ENCODE measurements at regions not wholly inside any gene's neighbourhood (a gene's known extent, or its start where the extent isn't known, plus 50 kb on each side); places are given as distances from the start of the nearest gene placed in this dataset.
A peak's percentile ranks its signal among the peaks of the same experiment; 100 is the strongest.

DNA sequence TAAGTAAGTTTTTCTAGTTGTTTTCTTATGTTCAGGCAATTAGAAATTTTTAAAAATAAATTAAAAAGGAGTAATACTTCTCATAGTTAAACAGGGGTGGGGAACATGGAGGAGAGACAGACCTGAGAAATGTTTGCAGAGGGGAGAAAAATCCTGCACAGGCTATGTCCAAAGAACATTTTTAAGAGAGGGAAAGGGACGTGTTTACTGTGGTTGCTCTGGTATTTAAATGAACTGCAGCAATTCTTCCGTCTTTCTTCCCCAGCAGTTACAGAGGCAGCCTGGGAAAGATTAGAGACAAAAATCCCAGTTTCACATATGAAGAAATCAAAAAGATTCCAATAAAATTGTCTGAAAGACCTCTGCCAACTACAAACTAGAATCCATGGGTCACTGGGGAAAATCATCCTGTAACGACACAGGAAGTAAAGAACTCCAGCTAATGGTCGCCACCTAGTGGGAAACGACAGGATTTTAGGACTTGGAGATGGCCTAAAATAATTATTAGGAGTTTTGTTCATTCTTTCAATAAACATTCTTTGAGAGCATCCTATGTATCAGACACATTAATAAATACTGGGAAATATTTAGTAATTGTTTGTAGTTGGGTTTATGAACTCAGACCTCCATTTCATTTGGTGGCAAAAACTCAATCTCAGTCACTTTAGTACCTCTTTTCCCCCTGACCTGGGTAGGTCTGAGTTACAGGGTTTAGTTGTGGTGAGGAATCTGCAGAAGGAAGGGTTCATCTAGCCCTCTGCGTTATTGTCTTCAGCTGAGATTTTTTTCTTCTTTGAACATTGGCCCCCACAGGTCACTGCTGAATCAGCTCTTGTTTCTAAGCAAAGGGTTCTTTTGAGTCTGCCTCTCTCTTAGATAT, 69.9 kb upstream of the GOLIM4 start:
- TF ChIP-seq AKAP8 (CRISPR knock-in tag; IDR thresholded peaks at IDR 0.05) = no peak
- no peak for TF ChIP-seq ZNF614 (CRISPR knock-in tag; IDR thresholded peaks at IDR 0.05; ENCODE audit: borderline replicate concordance)
- TF ChIP-seq NR3C1 (CRISPR knock-in tag; IDR thresholded peaks at IDR 0.05) = no peak
- 0 out of 2 replicates have a peak, but pooled peaks have one; percentile 24 for TF ChIP-seq ATF2 (CRISPR knock-in tag; IDR thresholded peaks at IDR 0.05)
- TF ChIP-seq, protein P1, sequence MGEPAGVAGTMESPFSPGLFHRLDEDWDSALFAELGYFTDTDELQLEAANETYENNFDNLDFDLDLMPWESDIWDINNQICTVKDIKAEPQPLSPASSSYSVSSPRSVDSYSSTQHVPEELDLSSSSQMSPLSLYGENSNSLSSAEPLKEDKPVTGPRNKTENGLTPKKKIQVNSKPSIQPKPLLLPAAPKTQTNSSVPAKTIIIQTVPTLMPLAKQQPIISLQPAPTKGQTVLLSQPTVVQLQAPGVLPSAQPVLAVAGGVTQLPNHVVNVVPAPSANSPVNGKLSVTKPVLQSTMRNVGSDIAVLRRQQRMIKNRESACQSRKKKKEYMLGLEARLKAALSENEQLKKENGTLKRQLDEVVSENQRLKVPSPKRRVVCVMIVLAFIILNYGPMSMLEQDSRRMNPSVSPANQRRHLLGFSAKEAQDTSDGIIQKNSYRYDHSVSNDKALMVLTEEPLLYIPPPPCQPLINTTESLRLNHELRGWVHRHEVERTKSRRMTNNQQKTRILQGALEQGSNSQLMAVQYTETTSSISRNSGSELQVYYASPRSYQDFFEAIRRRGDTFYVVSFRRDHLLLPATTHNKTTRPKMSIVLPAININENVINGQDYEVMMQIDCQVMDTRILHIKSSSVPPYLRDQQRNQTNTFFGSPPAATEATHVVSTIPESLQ (CRISPR knock-in tag; conservative IDR thresholded peaks at IDR 0.05) = no peak
- no peak for TF ChIP-seq POLR2G (IDR thresholded peaks at IDR 0.05; ENCODE audit: low read depth, low read length)
- no peak for TF ChIP-seq TBL1XR1 (IDR thresholded peaks at IDR 0.05; ENCODE audit: borderline replicate concordance, low read length, partially characterized antibody)
- no peak for TF ChIP-seq POLR2A (IDR thresholded peaks at IDR 0.05; ENCODE audit: insufficient read depth in 1 of 2, low read depth in 2 of 2, low read length in 2 of 2)
- TF ChIP-seq, protein P2, sequence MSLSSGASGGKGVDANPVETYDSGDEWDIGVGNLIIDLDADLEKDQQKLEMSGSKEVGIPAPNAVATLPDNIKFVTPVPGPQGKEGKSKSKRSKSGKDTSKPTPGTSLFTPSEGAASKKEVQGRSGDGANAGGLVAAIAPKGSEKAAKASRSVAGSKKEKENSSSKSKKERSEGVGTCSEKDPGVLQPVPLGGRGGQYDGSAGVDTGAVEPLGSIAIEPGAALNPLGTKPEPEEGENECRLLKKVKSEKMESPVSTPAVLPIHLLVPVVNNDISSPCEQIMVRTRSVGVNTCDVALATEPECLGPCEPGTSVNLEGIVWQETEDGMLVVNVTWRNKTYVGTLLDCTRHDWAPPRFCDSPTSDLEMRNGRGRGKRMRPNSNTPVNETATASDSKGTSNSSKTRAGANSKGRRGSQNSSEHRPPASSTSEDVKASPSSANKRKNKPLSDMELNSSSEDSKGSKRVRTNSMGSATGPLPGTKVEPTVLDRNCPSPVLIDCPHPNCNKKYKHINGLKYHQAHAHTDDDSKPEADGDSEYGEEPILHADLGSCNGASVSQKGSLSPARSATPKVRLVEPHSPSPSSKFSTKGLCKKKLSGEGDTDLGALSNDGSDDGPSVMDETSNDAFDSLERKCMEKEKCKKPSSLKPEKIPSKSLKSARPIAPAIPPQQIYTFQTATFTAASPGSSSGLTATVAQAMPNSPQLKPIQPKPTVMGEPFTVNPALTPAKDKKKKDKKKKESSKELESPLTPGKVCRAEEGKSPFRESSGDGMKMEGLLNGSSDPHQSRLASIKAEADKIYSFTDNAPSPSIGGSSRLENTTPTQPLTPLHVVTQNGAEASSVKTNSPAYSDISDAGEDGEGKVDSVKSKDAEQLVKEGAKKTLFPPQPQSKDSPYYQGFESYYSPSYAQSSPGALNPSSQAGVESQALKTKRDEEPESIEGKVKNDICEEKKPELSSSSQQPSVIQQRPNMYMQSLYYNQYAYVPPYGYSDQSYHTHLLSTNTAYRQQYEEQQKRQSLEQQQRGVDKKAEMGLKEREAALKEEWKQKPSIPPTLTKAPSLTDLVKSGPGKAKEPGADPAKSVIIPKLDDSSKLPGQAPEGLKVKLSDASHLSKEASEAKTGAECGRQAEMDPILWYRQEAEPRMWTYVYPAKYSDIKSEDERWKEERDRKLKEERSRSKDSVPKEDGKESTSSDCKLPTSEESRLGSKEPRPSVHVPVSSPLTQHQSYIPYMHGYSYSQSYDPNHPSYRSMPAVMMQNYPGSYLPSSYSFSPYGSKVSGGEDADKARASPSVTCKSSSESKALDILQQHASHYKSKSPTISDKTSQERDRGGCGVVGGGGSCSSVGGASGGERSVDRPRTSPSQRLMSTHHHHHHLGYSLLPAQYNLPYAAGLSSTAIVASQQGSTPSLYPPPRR (CRISPR knock-in tag; IDR thresholded peaks at IDR 0.05; ENCODE audit: borderline replicate concordance) = no peak
